H1 (cell line): ENCODE measurements at regions not wholly inside any gene's neighbourhood (a gene's known extent, or its start where the extent isn't known, plus 50 kb on each side); places are given as distances from the start of the nearest gene placed in this dataset.

Source experiments
- BCL11A ChIP-seq, 2 experiments: IDR thresholded peaks; one replicate each; pipeline ENCODE4 v1.6.1; 2011; ENCODE audit warnings: low read depth in 2 of 2, low read length in 2 of 2, mild to moderate bottlenecking in 2 of 2
- RBBP5 ChIP-seq: IDR thresholded peaks from 2 replicates; pipeline ENCODE4 v1.7.1; 2012; ENCODE audit warnings: low read depth, mild to moderate bottlenecking, inconsistent platforms, low read length, moderate library complexity, borderline replicate concordance
- RFX5 ChIP-seq: IDR thresholded peaks from 2 replicates; pipeline ENCODE4 v1.6.1; 2011; ENCODE audit warnings: low read depth, low read length, improper control_type of control experiment, borderline replicate concordance
- TAF1 ChIP-seq: IDR thresholded peaks from 2 replicates; pipeline ENCODE4 v1.6.1; 2011; ENCODE audit warnings: mild to moderate bottlenecking, low read depth, low read length
- TBP ChIP-seq: IDR thresholded peaks from 2 replicates; pipeline ENCODE4 v1.6.1; 2011; ENCODE audit warnings: low read depth, low read length, improper control_type of control experiment

DNA sequence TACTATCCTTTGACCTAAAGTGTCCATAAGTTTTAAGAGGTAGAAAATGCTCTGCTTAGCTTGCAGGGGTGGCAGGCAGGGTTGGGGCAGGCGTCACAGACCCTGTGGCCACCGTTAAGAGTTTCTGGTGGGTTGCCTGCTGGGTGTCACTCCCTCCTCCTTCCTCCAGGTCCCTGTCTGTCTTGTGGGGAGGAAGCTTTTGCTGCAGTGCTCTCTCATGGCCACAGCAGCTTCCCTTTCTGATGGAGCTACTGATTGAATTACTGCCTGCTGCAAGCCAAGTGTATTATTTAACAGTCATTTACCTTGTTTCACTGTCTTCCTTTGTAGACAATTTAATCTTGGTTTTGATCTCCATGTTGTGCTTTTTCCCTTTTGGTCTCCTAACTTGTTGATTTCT lies 384.6 kb downstream of the IDS start (continued):
- TF ChIP-seq TAF1 = no peak
- no peak for TF ChIP-seq RBBP5
- no peak for TF ChIP-seq TBP
- TF ChIP-seq RFX5 = no peak
- no peak for TF ChIP-seq BCL11A (IDR thresholded peaks at IDR 0.05; ENCODE audit: low read depth in 2 of 2, low read length in 2 of 2)
